ENCODE measurements at regions not wholly inside any gene's neighbourhood (a gene's known extent, or its start where the extent isn't known, plus 50 kb on each side); places are given as distances from the start of the nearest gene placed in this dataset.

- Histone ChIP-seq H3K36me3 (ENCODE audit: insufficient read depth, low read length) (no peaks in the 10 kb centered on the region), H3K9ac (ENCODE audit: low read length) (no peak overlapping the region), H3K27me3 (ENCODE audit: insufficient read depth, low read depth, low read length) (no peaks in the 10 kb centered on the region), H3K9me3 (ENCODE audit: low read length) (no peaks in the 10 kb centered on the region), H3K4me3 (ENCODE audit: low read length) (no peak overlapping the region), H3K79me2 (replicated peaks; ENCODE audit: insufficient read depth, low read length) (no peaks in the 10 kb centered on the region), H3K4me2 (ENCODE audit: low read length) (no peak overlapping the region), H3K27ac (ENCODE audit: low read length) (no peak overlapping the region), H2AFZ (ENCODE audit: low read depth, low read length) (no peak overlapping the region), H3K9me2 (ENCODE audit: insufficient read depth, low read length) (no peaks in the 10 kb centered on the region), H4K20me1 (ENCODE audit: insufficient read depth) (no peaks in the 10 kb centered on the region), H3F3A (ENCODE audit: insufficient read depth, low read length, poor library complexity, severe bottlenecking) (no peaks in the 10 kb centered on the region)
- no peak for TF ChIP-seq EZH2 (IDR thresholded peaks at IDR 0.05; ENCODE audit: borderline replicate concordance, insufficient read depth, low read length, poor library complexity, severe bottlenecking)
- no peak for TF ChIP-seq TAF1 (IDR thresholded peaks at IDR 0.05; ENCODE audit: low read depth)
Observed at GRCh38 chr10:16119445-16119844, 259.1 kb upstream of the MINDY3 start.

GRCh38 chr10:16120563-16120962 lies 260.3 kb upstream of the MINDY3 start:
- no peaks in the 10 kb centered on the region for H3K27me3 ChIP-seq (ENCODE audit: insufficient read depth, low read depth, low read length)
- no peak overlapping the region for H3K9ac ChIP-seq (ENCODE audit: low read length)
- H4K20me1 ChIP-seq (ENCODE audit: insufficient read depth), result no peaks in the 10 kb centered on the region
- H3K27ac ChIP-seq (ENCODE audit: low read length), result peak overlapping the region; percentile 69
- no peaks in the 10 kb centered on the region for H3K9me3 ChIP-seq (ENCODE audit: low read length)
- no peak for TF ChIP-seq SMC3 (conservative IDR thresholded peaks at IDR 0.05; ENCODE audit: poor library complexity)
- no peak for TF ChIP-seq POLR2AphosphoS5 (IDR thresholded peaks at IDR 0.05)
- TF ChIP-seq REST (IDR thresholded peaks at IDR 0.05; ENCODE audit: borderline replicate concordance), result no peak
- no peak for TF ChIP-seq EP300 (conservative IDR thresholded peaks at IDR 0.05; ENCODE audit: poor library complexity, severe bottlenecking)
- no peak for TF ChIP-seq RAD21 (conservative IDR thresholded peaks at IDR 0.05)
- no peak for TF ChIP-seq TAF1 (IDR thresholded peaks at IDR 0.05; ENCODE audit: low read depth)
- no peak for TF ChIP-seq EZH2 (IDR thresholded peaks at IDR 0.05; ENCODE audit: borderline replicate concordance, insufficient read depth, low read length, poor library complexity, severe bottlenecking)
- TF ChIP-seq CTCF (IDR thresholded peaks at IDR 0.05; ENCODE audit: poor library complexity, severe bottlenecking), result no peak
- TF ChIP-seq MXI1 (conservative IDR thresholded peaks at IDR 0.05; ENCODE audit: poor library complexity, severe bottlenecking), result no peak
- no peak overlapping the region for H2AFZ ChIP-seq (ENCODE audit: low read depth, low read length)
- H3K4me2 ChIP-seq (ENCODE audit: low read length), result no peak overlapping the region
- no peaks in the 10 kb centered on the region for H3K79me2 ChIP-seq (replicated peaks; ENCODE audit: insufficient read depth, low read length)
- no peaks in the 10 kb centered on the region for H3K36me3 ChIP-seq (ENCODE audit: insufficient read depth, low read length)
- peak overlapping the region; percentile 21 for H3K4me3 ChIP-seq (ENCODE audit: low read length)
- H3F3A ChIP-seq (ENCODE audit: insufficient read depth, low read length, poor library complexity, severe bottlenecking), result no peaks in the 10 kb centered on the region
- H3K9me2 ChIP-seq (ENCODE audit: insufficient read depth, low read length), result no peaks in the 10 kb centered on the region

GRCh38 chr10:16141499-16141898 lies 281.2 kb upstream of the MINDY3 start:
- Histone ChIP-seq H3K27me3 (ENCODE audit: insufficient read depth, low read depth, low read length) (no peaks in the 10 kb centered on the region), H3K9me2 (ENCODE audit: insufficient read depth, low read length) (no peaks in the 10 kb centered on the region), H3F3A (ENCODE audit: insufficient read depth, low read length, poor library complexity, severe bottlenecking) (no peaks in the 10 kb centered on the region), H3K9ac (ENCODE audit: low read length) (no peak overlapping the region), H4K20me1 (ENCODE audit: insufficient read depth) (no peaks in the 10 kb centered on the region), H3K4me2 (ENCODE audit: low read length) (no peak overlapping the region), H2AFZ (ENCODE audit: low read depth, low read length) (no peak overlapping the region), H3K27ac (ENCODE audit: low read length) (no peak overlapping the region), H3K4me3 (ENCODE audit: low read length) (no peak overlapping the region), H3K9me3 (ENCODE audit: low read length) (no peaks in the 10 kb centered on the region), H3K36me3 (ENCODE audit: insufficient read depth, low read length) (no peaks in the 10 kb centered on the region), H3K79me2 (replicated peaks; ENCODE audit: insufficient read depth, low read length) (no peaks in the 10 kb centered on the region)
- TF ChIP-seq CTCF (IDR thresholded peaks at IDR 0.05; ENCODE audit: poor library complexity, severe bottlenecking) (no peak), MXI1 (conservative IDR thresholded peaks at IDR 0.05; ENCODE audit: poor library complexity, severe bottlenecking) (no peak), POLR2AphosphoS5 (IDR thresholded peaks at IDR 0.05) (no peak), SMC3 (conservative IDR thresholded peaks at IDR 0.05; ENCODE audit: poor library complexity) (no peak), REST (IDR thresholded peaks at IDR 0.05; ENCODE audit: borderline replicate concordance) (no peak), RAD21 (conservative IDR thresholded peaks at IDR 0.05) (no peak), TAF1 (IDR thresholded peaks at IDR 0.05; ENCODE audit: low read depth) (no peak), EP300 (conservative IDR thresholded peaks at IDR 0.05; ENCODE audit: poor library complexity, severe bottlenecking) (no peak), EZH2 (IDR thresholded peaks at IDR 0.05; ENCODE audit: borderline replicate concordance, insufficient read depth, low read length, poor library complexity, severe bottlenecking) (no peak)
